ENCODE measurements at regions not wholly inside any gene's neighbourhood (a gene's known extent, or its start where the extent isn't known, plus 50 kb on each side); places are given as distances from the start of the nearest gene placed in this dataset.

DNA sequence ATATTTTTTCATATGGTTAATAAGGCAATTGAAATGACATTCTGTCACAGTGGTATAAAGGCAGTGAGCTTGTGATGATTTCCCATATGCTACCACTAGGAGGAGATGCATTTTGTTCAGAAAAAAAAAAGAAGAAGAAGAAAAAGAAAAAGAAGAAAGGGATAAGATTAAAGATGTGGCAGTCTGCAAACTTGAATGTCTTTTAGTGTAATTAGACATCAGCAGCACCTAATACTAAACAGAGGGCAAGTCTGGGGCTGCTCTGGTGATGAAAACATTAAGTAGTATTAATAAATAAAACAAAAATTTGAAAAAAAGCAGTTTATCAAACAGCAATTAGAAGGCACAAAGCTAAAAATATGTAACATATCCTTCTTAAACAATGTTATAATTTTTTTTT, 95.4 kb upstream of the DEFB112 start:
- no peak overlapping the region for H3K14ac ChIP-seq (ENCODE audit: low read length)
- no peak overlapping the region for H4K91ac ChIP-seq (ENCODE audit: low read depth, low read length)
- no peak overlapping the region for H3K4me3 ChIP-seq (ENCODE audit: low read depth, low read length)
- no peak overlapping the region for H3K18ac ChIP-seq (ENCODE audit: low read length)
- no peak overlapping the region for H4K12ac ChIP-seq (ENCODE audit: low read depth, low read length)
- H3K9ac ChIP-seq (ENCODE audit: low read length): no peak overlapping the region
- H3K4me2 ChIP-seq (ENCODE audit: low read length): no peak overlapping the region
- H3K23ac ChIP-seq (ENCODE audit: low read length): no peak overlapping the region
- no peak overlapping the region for H2BK5ac ChIP-seq (ENCODE audit: low read depth, low read length, poor library complexity)
- H3K27ac ChIP-seq (ENCODE audit: low read depth, low read length): no peak overlapping the region
- no peak overlapping the region for H2AK5ac ChIP-seq (ENCODE audit: low read length)
- peak in 1 of 2 donors; percentile 36 for DNase-seq
- H4K8ac ChIP-seq (ENCODE audit: low read depth, low read length): no peak overlapping the region
- H2AFZ ChIP-seq (ENCODE audit: insufficient read depth, low read length, poor library complexity): no peak overlapping the region
- H3K36me3 ChIP-seq (ENCODE audit: control insufficient read depth in 1 of 2, insufficient read depth in 2 of 2, low read length in 2 of 2): no peaks in the 10 kb centered on the region
- H2BK120ac ChIP-seq (ENCODE audit: insufficient read depth, low read length, poor library complexity): no peak overlapping the region
- H3K9me3 ChIP-seq (ENCODE audit: insufficient read depth, low read depth, low read length): no peaks in the 10 kb centered on the region
- H3K79me2 ChIP-seq (ENCODE audit: control insufficient read depth, insufficient read depth, low read length, poor library complexity): no peaks in the 10 kb centered on the region
- no peaks in the 10 kb centered on the region for H3K4me1 ChIP-seq (ENCODE audit: control insufficient read depth in 1 of 2, insufficient read depth in 2 of 2, low read length in 2 of 2)
- H2BK12ac ChIP-seq (ENCODE audit: low read length): no peak overlapping the region
- no peak overlapping the region for H3K4ac ChIP-seq (ENCODE audit: low read depth, low read length)
- no peaks in the 10 kb centered on the region for H3K79me1 ChIP-seq (ENCODE audit: low read length)
- H3K27me3 ChIP-seq (ENCODE audit: insufficient read depth, low read length): no peaks in the 10 kb centered on the region

DNA sequence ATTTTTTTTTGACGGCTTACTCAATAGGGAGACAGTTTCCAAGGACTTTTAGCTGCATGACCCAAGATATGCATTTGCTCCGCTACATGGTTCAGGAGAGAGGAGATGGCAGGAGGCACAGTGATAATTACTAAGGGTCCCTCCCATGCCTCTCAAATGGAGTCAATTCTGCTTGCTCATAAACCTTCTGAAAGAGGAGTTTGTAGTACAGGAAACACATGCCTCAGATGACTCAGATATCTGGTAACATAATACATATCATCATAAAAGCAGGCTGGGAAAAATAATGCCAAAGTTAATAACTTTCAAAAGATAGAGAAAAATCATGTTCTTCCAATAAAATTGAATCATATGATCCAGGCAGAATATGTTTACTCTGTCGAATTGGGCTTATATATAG, 97.6 kb upstream of the DEFB112 start:
- Histone ChIP-seq H2BK120ac (ENCODE audit: insufficient read depth, low read length, poor library complexity) (no peak overlapping the region), H3K27me3 (ENCODE audit: insufficient read depth, low read length) (no peaks in the 10 kb centered on the region), H3K14ac (ENCODE audit: low read length) (no peak overlapping the region), H4K8ac (ENCODE audit: low read depth, low read length) (no peak overlapping the region), H3K27ac (ENCODE audit: low read depth, low read length) (no peak overlapping the region), H3K23ac (ENCODE audit: low read length) (no peak overlapping the region), H3K79me2 (ENCODE audit: control insufficient read depth, insufficient read depth, low read length, poor library complexity) (no peaks in the 10 kb centered on the region), H3K9ac (ENCODE audit: low read length) (no peak overlapping the region), H2BK12ac (ENCODE audit: low read length) (no peak overlapping the region), H3K79me1 (ENCODE audit: low read length) (no peaks in the 10 kb centered on the region), H3K4me2 (ENCODE audit: low read length) (no peak overlapping the region), H2AK5ac (ENCODE audit: low read length) (no peak overlapping the region), H2AFZ (ENCODE audit: insufficient read depth, low read length, poor library complexity) (no peak overlapping the region), H3K4me3 (ENCODE audit: low read depth, low read length) (no peak overlapping the region), H3K9me3 (ENCODE audit: insufficient read depth, low read depth, low read length) (no peaks in the 10 kb centered on the region), H4K12ac (ENCODE audit: low read depth, low read length) (no peak overlapping the region), H4K91ac (ENCODE audit: low read depth, low read length) (no peak overlapping the region), H3K4ac (ENCODE audit: low read depth, low read length) (no peak overlapping the region), H3K4me1 (ENCODE audit: control insufficient read depth in 1 of 2, insufficient read depth in 2 of 2, low read length in 2 of 2) (no peaks in the 10 kb centered on the region), H3K18ac (ENCODE audit: low read length) (no peak overlapping the region), H3K36me3 (ENCODE audit: control insufficient read depth in 1 of 2, insufficient read depth in 2 of 2, low read length in 2 of 2) (no peaks in the 10 kb centered on the region), H2BK5ac (ENCODE audit: low read depth, low read length, poor library complexity) (no peak overlapping the region)
- no peak for DNase-seq
- no CpG with 5 or more reads among the region's 3 CpGs for WGBS (ENCODE audit: extremely low coverage, insufficient coverage, insufficient read length)

GRCh38 chr6:50180646-50181045, 130.9 kb upstream of the DEFB112 start:
- no peak overlapping the region for H2BK5ac ChIP-seq (ENCODE audit: low read depth, low read length, poor library complexity)
- no peaks in the 10 kb centered on the region for H3K27me3 ChIP-seq (ENCODE audit: insufficient read depth, low read length)
- no peak overlapping the region for H3K4ac ChIP-seq (ENCODE audit: low read depth, low read length)
- no peak overlapping the region for H4K8ac ChIP-seq (ENCODE audit: low read depth, low read length)
- H3K36me3 ChIP-seq (ENCODE audit: control insufficient read depth in 1 of 2, insufficient read depth in 2 of 2, low read length in 2 of 2): no peaks in the 10 kb centered on the region
- H2BK120ac ChIP-seq (ENCODE audit: insufficient read depth, low read length, poor library complexity): no peak overlapping the region
- H2AFZ ChIP-seq (ENCODE audit: insufficient read depth, low read length, poor library complexity): no peak overlapping the region
- no CpG with 5 or more reads among the region's 1 CpG for WGBS (ENCODE audit: extremely low coverage, insufficient coverage, insufficient read length)
- H4K12ac ChIP-seq (ENCODE audit: low read depth, low read length): no peak overlapping the region
- no peak overlapping the region for H3K14ac ChIP-seq (ENCODE audit: low read length)
- DNase-seq: no peak
- no peak overlapping the region for H3K9ac ChIP-seq (ENCODE audit: low read length)
- H3K27ac ChIP-seq (ENCODE audit: low read depth, low read length): no peak overlapping the region
- no peak overlapping the region for H2BK12ac ChIP-seq (ENCODE audit: low read length)
- H3K79me1 ChIP-seq (ENCODE audit: low read length): no peaks in the 10 kb centered on the region
- H3K79me2 ChIP-seq (ENCODE audit: control insufficient read depth, insufficient read depth, low read length, poor library complexity): no peaks in the 10 kb centered on the region
- H3K18ac ChIP-seq (ENCODE audit: low read length): no peak overlapping the region
- no peak overlapping the region for H2AK5ac ChIP-seq (ENCODE audit: low read length)
- no peak overlapping the region for H3K23ac ChIP-seq (ENCODE audit: low read length)
- H3K9me3 ChIP-seq (ENCODE audit: insufficient read depth, low read depth, low read length): no peaks in the 10 kb centered on the region
- H3K4me1 ChIP-seq (ENCODE audit: control insufficient read depth in 1 of 2, insufficient read depth in 2 of 2, low read length in 2 of 2): no peaks in the 10 kb centered on the region
- no peak overlapping the region for H3K4me2 ChIP-seq (ENCODE audit: low read length)
- no peak overlapping the region for H4K91ac ChIP-seq (ENCODE audit: low read depth, low read length)
- no peak overlapping the region for H3K4me3 ChIP-seq (ENCODE audit: low read depth, low read length)

DNA sequence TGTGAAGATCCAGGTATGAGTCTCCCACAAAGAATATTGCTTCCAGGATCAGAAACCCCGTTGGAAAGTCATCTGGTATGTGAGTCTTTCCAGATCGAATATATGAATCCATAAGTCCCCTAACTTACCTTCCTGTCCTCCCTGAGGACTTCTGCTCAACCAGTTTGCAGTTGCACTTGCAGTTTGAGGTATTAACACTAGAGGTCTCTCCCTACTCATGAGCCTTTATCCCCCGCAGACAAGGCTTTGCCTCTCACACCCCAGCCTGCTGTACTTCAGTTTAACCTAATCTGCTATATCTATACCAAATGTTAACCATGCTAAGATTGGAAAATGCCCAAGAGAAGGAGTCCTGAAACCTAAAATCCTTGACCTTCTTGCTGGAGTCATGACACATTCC, 135.3 kb upstream of the DEFB112 start:
- Histone ChIP-seq H3K4me3 (ENCODE audit: low read depth, low read length) (no peak overlapping the region), H3K4me2 (ENCODE audit: low read length) (no peak overlapping the region), H3K18ac (ENCODE audit: low read length) (no peak overlapping the region), H3K36me3 (ENCODE audit: control insufficient read depth in 1 of 2, insufficient read depth in 2 of 2, low read length in 2 of 2) (no peaks in the 10 kb centered on the region), H3K4me1 (ENCODE audit: control insufficient read depth in 1 of 2, insufficient read depth in 2 of 2, low read length in 2 of 2) (no peaks in the 10 kb centered on the region), H4K91ac (ENCODE audit: low read depth, low read length) (no peak overlapping the region), H2BK5ac (ENCODE audit: low read depth, low read length, poor library complexity) (no peak overlapping the region), H3K27ac (ENCODE audit: low read depth, low read length) (no peak overlapping the region), H3K79me1 (ENCODE audit: low read length) (no peaks in the 10 kb centered on the region), H4K12ac (ENCODE audit: low read depth, low read length) (no peak overlapping the region), H3K27me3 (ENCODE audit: insufficient read depth, low read length) (no peaks in the 10 kb centered on the region), H2BK120ac (ENCODE audit: insufficient read depth, low read length, poor library complexity) (no peak overlapping the region), H2AFZ (ENCODE audit: insufficient read depth, low read length, poor library complexity) (no peak overlapping the region), H3K9me3 (ENCODE audit: insufficient read depth, low read depth, low read length) (no peaks in the 10 kb centered on the region), H4K8ac (ENCODE audit: low read depth, low read length) (no peak overlapping the region), H2AK5ac (ENCODE audit: low read length) (no peak overlapping the region), H3K4ac (ENCODE audit: low read depth, low read length) (no peak overlapping the region), H3K14ac (ENCODE audit: low read length) (no peak overlapping the region), H3K23ac (ENCODE audit: low read length) (no peak overlapping the region), H3K9ac (ENCODE audit: low read length) (no peak overlapping the region), H3K79me2 (ENCODE audit: control insufficient read depth, insufficient read depth, low read length, poor library complexity) (no peaks in the 10 kb centered on the region), H2BK12ac (ENCODE audit: low read length) (no peak overlapping the region)
- no CpG with 5 or more reads among the region's 3 CpGs for WGBS (ENCODE audit: extremely low coverage, insufficient coverage, insufficient read length)
- peak in 1 of 2 donors; percentile 15 for DNase-seq
